GM12878 (cell line): ENCODE measurements at regions not wholly inside any gene's neighbourhood (a gene's known extent, or its start where the extent isn't known, plus 50 kb on each side); places are given as distances from the start of the nearest gene placed in this dataset.

ENCODE experiments used
- ATAC-seq: fragments of 200-7000 bp; cut with Tn5 transposase; 3 replicates; pipeline ENCODE4 v1.9.1; 2020; ENCODE audit warnings: mild to moderate bottlenecking, moderate library complexity
- BruUV-seq: library from RNA; stranded (reverse); fragments of 400-500 nt; replicated peaks from 2 replicates; lab custom pipeline; 2021; lab: Mats Ljungman, UMichigan
- CTCF ChIA-PET: fragments of 300-600 bp; sonication (Branson Sonifier 250); formaldehyde crosslinking; extraction: SDS; loops from one replicate; lab custom pipeline; 2021; ENCODE audit warnings: inconsistent platforms; lab: Yijun Ruan, JAX
- POLR2A ChIA-PET: fragments of 350-600 bp; formaldehyde crosslinking; extraction: SDS; loops from one replicate; lab custom pipeline; 2021; ENCODE audit warnings: inconsistent platforms; lab: Charles Lee
- RAD21 ChIA-PET: fragments of 300-600 bp; sonication (Branson Sonifier 250); formaldehyde crosslinking; loops from one replicate; lab custom pipeline; 2023; ENCODE audit warnings: antibody characterized with exemption; ENCODE audit not compliant: unreplicated experiment; lab: Charles Lee
- SMC1A ChIA-PET: fragments of 300-600 bp; sonication (Branson Sonifier 250); formaldehyde crosslinking; loops from one replicate; lab custom pipeline; 2023; ENCODE audit not compliant: unreplicated experiment, uncharacterized antibody; lab: Charles Lee
- DNase-seq: peaks from one replicate; pipeline ENCODE4 v3.0.0-alpha.2; 2011; ENCODE audit warnings: low read depth, low spot score
- FAIRE-seq: peaks from 3 replicates; lab custom pipeline; 2011; peaks lifted over from hg19 to GRCh38; lab: Jason Lieb, UNC
- H2AFZ ChIP-seq: 2 replicates; pipeline ENCODE4 v1.6.0; 2011; ENCODE audit warnings: low read depth, low read length, control low read depth; ENCODE audit not compliant: control insufficient read depth
- H3K27ac ChIP-seq: 2 replicates; pipeline ENCODE4 v1.5.1; 2011; ENCODE audit warnings: control low read depth; ENCODE audit not compliant: control insufficient read depth, insufficient read depth
- H3K27me3 ChIP-seq, 2 experiments: replicated peaks in 1 of 2; 2 replicates each; pipeline versions ENCODE4 v1.6.0 to v1.6.1; 2011; ENCODE audit warnings: low read length in 1 of 2; ENCODE audit not compliant: control insufficient read depth in 2 of 2, insufficient read depth in 2 of 2
- H3K36me3 ChIP-seq, 2 experiments: 2 replicates each; pipeline ENCODE4 v1.5.1; 2011; ENCODE audit warnings: low read length in 1 of 2; ENCODE audit not compliant: control insufficient read depth in 2 of 2, insufficient read depth in 2 of 2
- H3K4me1 ChIP-seq: 2 replicates; pipeline ENCODE4 v1.6.1; 2011; ENCODE audit warnings: mild to moderate bottlenecking, low read length, moderate library complexity, mixed read lengths; ENCODE audit not compliant: control insufficient read depth, insufficient read depth
- H3K4me2 ChIP-seq: 2 replicates; pipeline ENCODE4 v1.6.0; 2011; ENCODE audit warnings: control low read depth; ENCODE audit not compliant: control insufficient read depth, insufficient read depth
- H3K4me3 ChIP-seq: fragments of 200-600 bp; sonication (generic); 2 replicates; pipeline ENCODE4 v1.5.1; 2016
- H3K79me2 ChIP-seq: 2 replicates; pipeline ENCODE4 v1.6.0; 2011; ENCODE audit warnings: low read length; ENCODE audit not compliant: control insufficient read depth, insufficient read depth
- H3K9ac ChIP-seq: 2 replicates; pipeline ENCODE4 v1.8.0; 2011; ENCODE audit warnings: low read length, control low read depth, mixed read lengths; ENCODE audit not compliant: control insufficient read depth, insufficient read depth
- H3K9me3 ChIP-seq: replicated peaks from 3 replicates; pipeline ENCODE4 v1.5.1; 2011; ENCODE audit warnings: mild to moderate bottlenecking, low read length; ENCODE audit not compliant: control insufficient read depth, insufficient read depth
- H4K20me1 ChIP-seq: 2 replicates; pipeline ENCODE4 v1.6.0; 2011; ENCODE audit not compliant: control insufficient read depth, insufficient read depth
- ATF7 ChIP-seq: fragments of 450-650 bp; IDR thresholded peaks from 2 replicates; pipeline ENCODE4 v1.6.1; 2016; ENCODE audit warnings: low read depth, mild to moderate bottlenecking
- HCFC1 ChIP-seq: fragments of 150-350 bp; IDR thresholded peaks from 2 replicates; pipeline ENCODE4 v1.6.1; 2014; ENCODE audit warnings: low read length
- IRF4 ChIP-seq: IDR thresholded peaks from 2 replicates; pipeline ENCODE4 v1.6.1; 2011; ENCODE audit warnings: low read depth, low read length
- MTA2 ChIP-seq: fragments of 450-650 bp; IDR thresholded peaks from 2 replicates; pipeline ENCODE4 v1.6.1; 2016; ENCODE audit warnings: low read depth, mild to moderate bottlenecking, moderate library complexity
- NKRF ChIP-seq: fragments of 450-650 bp; conservative IDR thresholded peaks from 2 replicates; pipeline ENCODE4 v1.6.1; 2017; ENCODE audit warnings: mild to moderate bottlenecking, moderate library complexity
- PKNOX1 ChIP-seq: fragments of 450-650 bp; IDR thresholded peaks from 2 replicates; pipeline ENCODE4 v1.6.1; 2016; ENCODE audit warnings: mild to moderate bottlenecking
- RAD21 ChIP-seq: IDR thresholded peaks from 2 replicates; pipeline ENCODE4 v1.6.1; 2011; ENCODE audit warnings: mild to moderate bottlenecking, low read depth, low read length, moderate library complexity; ENCODE audit not compliant: insufficient read depth
- SRF ChIP-seq, 2 experiments: IDR thresholded peaks; 2 replicates each; pipeline ENCODE4 v1.6.1; 2011; ENCODE audit warnings: low read depth in 2 of 2, low read length in 2 of 2, mild to moderate bottlenecking in 1 of 2, moderate library complexity in 1 of 2
- TBL1XR1 ChIP-seq: IDR thresholded peaks from 2 replicates; pipeline ENCODE4 v1.6.1; 2012; ENCODE audit warnings: low read depth, low read length, improper control_type of control experiment
- WGBS: methylation state at CpG from one replicate; pipeline ENCODE4 v1.1.6; 2016; ENCODE audit warnings: low lambda C conversion rate; ENCODE audit not compliant: insufficient replicate concordance, insufficient coverage; ENCODE audit errors: missing lambda C conversion rate; 5-methylcytosine and 5-hydroxymethylcytosine counted together
- in situ Hi-C: fragments of 300-500 bp; cut with MboI; formaldehyde crosslinking; loops from 9 replicates; pipeline ENCODE4 v1.14.3; 2018; ENCODE audit warnings: mixed read lengths
- intact Hi-C: fragments of 100-400 bp; cut with micrococcal nuclease; formaldehyde crosslinking; loops from one replicate; pipeline ENCODE4 v1.14.2; 2022; ENCODE audit not compliant: unreplicated experiment
- TF ChIP-seq, protein P1 (sequence below): IDR thresholded peaks from 2 replicates; pipeline ENCODE4 v1.6.1; 2011; ENCODE audit warnings: mild to moderate bottlenecking, low read depth, low read length, moderate library complexity; ENCODE audit not compliant: insufficient replicate concordance

DNA sequence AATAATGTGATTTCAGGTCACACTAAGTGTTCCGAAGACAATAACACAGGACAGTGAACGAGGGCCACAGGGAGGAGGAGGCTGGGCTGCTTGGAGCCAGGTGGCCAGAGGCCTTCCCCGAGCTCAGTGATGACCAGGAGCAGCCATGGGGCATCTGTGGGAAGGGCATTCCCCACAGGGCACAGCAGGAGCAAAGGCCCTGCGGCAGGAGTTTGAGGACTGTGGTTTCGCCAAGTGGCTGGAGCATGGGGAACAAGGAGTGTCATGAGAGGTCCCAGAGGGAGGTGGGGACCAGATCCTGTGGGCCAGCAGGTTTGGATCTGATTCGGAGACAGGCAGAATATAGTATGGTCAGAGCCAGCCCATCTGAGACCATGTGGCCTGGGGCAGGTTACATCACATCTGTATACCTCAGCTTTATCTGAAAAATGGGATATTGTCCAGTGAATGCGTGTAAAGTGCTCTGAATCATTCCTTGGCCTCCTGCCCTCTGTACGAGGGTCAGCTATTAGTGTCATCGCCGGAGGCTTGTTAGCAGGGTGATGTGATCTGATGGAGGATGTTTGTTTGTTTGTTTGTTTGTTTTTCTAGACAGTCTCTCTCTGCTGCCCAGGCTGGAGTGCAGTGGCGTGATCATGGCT, 176.8 kb downstream of the KATNIP start:
- BruUV-seq = no TSS peak
- ChIA-PET RAD21 (no interaction called here), SMC1A (no interaction called here), POLR2A (no interaction called here), CTCF (no interaction called here)
- FAIRE-seq (no peak), DNase-seq (no peak), ATAC-seq (no peak)
- Histone ChIP-seq H3K4me1 (no peaks in the 10 kb centered on the region), H3K27ac (no peak overlapping the region), H3K27me3 (no peaks in the 10 kb centered on the region), H2AFZ (no peak overlapping the region), H4K20me1 (no peaks in the 10 kb centered on the region), H3K79me2 (no peaks in the 10 kb centered on the region), H3K36me3 (no peaks in the 10 kb centered on the region), H3K9ac (no peak overlapping the region), H3K4me2 (no peak overlapping the region), H3K9me3 (no peaks in the 10 kb centered on the region), H3K4me3 (no peak overlapping the region)
- WGBS = 75% methylated on average over 11 of the region's 11 CpGs
- TF ChIP-seq PKNOX1 = no peak
- TF ChIP-seq SRF (IDR thresholded peaks at IDR 0.05; ENCODE audit: low read depth in 2 of 2, low read length in 2 of 2) = no peak
- TF ChIP-seq RAD21 = no peak
- TF ChIP-seq NKRF = no peak
- TF ChIP-seq, protein P1, sequence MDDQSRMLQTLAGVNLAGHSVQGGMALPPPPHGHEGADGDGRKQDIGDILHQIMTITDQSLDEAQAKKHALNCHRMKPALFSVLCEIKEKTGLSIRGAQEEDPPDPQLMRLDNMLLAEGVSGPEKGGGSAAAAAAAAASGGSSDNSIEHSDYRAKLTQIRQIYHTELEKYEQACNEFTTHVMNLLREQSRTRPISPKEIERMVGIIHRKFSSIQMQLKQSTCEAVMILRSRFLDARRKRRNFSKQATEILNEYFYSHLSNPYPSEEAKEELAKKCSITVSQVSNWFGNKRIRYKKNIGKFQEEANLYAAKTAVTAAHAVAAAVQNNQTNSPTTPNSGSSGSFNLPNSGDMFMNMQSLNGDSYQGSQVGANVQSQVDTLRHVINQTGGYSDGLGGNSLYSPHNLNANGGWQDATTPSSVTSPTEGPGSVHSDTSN = no peak
- TF ChIP-seq MTA2 = no peak
- TF ChIP-seq ATF7 = no peak
- no peak for TF ChIP-seq TBL1XR1
- no peak for TF ChIP-seq HCFC1
- TF ChIP-seq IRF4 = no peak
- in situ Hi-C loops = no loop called here
- intact Hi-C loops = no loop called here
